GM23338 (cell line): ENCODE measurements at regions not wholly inside any gene's neighbourhood (a gene's known extent, or its start where the extent isn't known, plus 50 kb on each side); places are given as distances from the start of the nearest gene placed in this dataset.

Source experiments
- ATAC-seq: fragments of 200-7000 bp; cut with Tn5 transposase; 3 replicates; pipeline ENCODE4 v1.9.1; 2020
- DNase-seq: peaks from one replicate; pipeline ENCODE4 v3.0.0-alpha.2; 2015; ENCODE audit warnings: low spot score
- H2AFZ ChIP-seq: fragments of 200-600 bp; sonication (generic); 2 replicates; pipeline ENCODE4 v1.8.0; 2016; ENCODE audit warnings: antibody characterized with exemption, mild to moderate bottlenecking, moderate library complexity
- H3F3A ChIP-seq: fragments of 200-600 bp; sonication (generic); replicated peaks from 2 replicates; pipeline ENCODE4 v1.8.0; 2017; ENCODE audit warnings: antibody characterized with exemption, mixed run types, low read depth
- H3K27ac ChIP-seq: fragments of 200-600 bp; sonication (generic); 2 replicates; pipeline ENCODE4 v1.6.1; 2016; ENCODE audit warnings: low read depth
- H3K27me3 ChIP-seq: fragments of 200-600 bp; sonication (generic); 2 replicates; pipeline ENCODE4 v1.8.0; 2016; ENCODE audit warnings: mild to moderate bottlenecking, mixed run types, moderate library complexity; ENCODE audit not compliant: insufficient read depth
- H3K36me3 ChIP-seq: fragments of 200-600 bp; sonication (generic); 2 replicates; pipeline ENCODE4 v1.8.0; 2016; ENCODE audit warnings: mild to moderate bottlenecking; ENCODE audit not compliant: insufficient read depth
- H3K4me1 ChIP-seq: fragments of 200-600 bp; sonication (generic); 2 replicates; pipeline ENCODE4 v1.8.0; 2016; ENCODE audit warnings: mild to moderate bottlenecking, moderate library complexity; ENCODE audit not compliant: insufficient read depth
- H3K4me2 ChIP-seq: fragments of 200-600 bp; sonication (generic); 2 replicates; pipeline ENCODE4 v1.7.1; 2017; ENCODE audit warnings: mixed run types
- H3K4me3 ChIP-seq: fragments of 200-600 bp; sonication (generic); 2 replicates; pipeline ENCODE4 v1.6.1; 2016; ENCODE audit warnings: mixed run types
- H3K79me2 ChIP-seq: fragments of 200-600 bp; sonication (generic); replicated peaks from 2 replicates; pipeline ENCODE4 v1.8.0; 2017; ENCODE audit warnings: mild to moderate bottlenecking; ENCODE audit not compliant: insufficient read depth
- H3K9me2 ChIP-seq: fragments of 200-600 bp; sonication (generic); 2 replicates; pipeline ENCODE4 v1.8.0; 2017; ENCODE audit not compliant: insufficient read depth
- H4K20me1 ChIP-seq: fragments of 200-600 bp; sonication (generic); replicated peaks from 2 replicates; pipeline ENCODE4 v1.8.0; 2017; ENCODE audit warnings: mild to moderate bottlenecking; ENCODE audit not compliant: insufficient read depth
- H3K27ac Mint-ChIP-seq: 2 replicates; pipeline ENCODE4 v1.8.0; 2020; ENCODE audit warnings: inconsistent platforms, mild to moderate bottlenecking, moderate library complexity, mixed read lengths
- H3K27me3 Mint-ChIP-seq: 3 replicates; pipeline ENCODE4 v1.8.0; 2022; ENCODE audit warnings: low read depth, mild to moderate bottlenecking, moderate library complexity, mixed read lengths, inconsistent platforms; ENCODE audit not compliant: insufficient read depth, poor library complexity
- H3K36me3 Mint-ChIP-seq: 3 replicates; pipeline ENCODE4 v1.8.0; 2021; ENCODE audit warnings: low read depth, mild to moderate bottlenecking, inconsistent platforms, moderate library complexity, mixed read lengths
- H3K4me1 Mint-ChIP-seq: 3 replicates; pipeline ENCODE4 v1.8.0; 2020; ENCODE audit warnings: mild to moderate bottlenecking, inconsistent platforms, mixed read lengths
- H3K4me3 Mint-ChIP-seq: 3 replicates; pipeline ENCODE4 v1.8.0; 2021; ENCODE audit warnings: moderate library complexity, mild to moderate bottlenecking, inconsistent platforms, mixed read lengths
- H3K9me3 Mint-ChIP-seq: 3 replicates; pipeline ENCODE4 v1.8.0; 2020; ENCODE audit warnings: moderate library complexity, mild to moderate bottlenecking, inconsistent platforms, mixed read lengths
- CREB1 ChIP-seq: fragments of 250-450 bp; sonication (Bioruptor Pico); IDR thresholded peaks from 2 replicates; pipeline ENCODE4 v1.5.0; 2020; ENCODE audit warnings: low read depth, mild to moderate bottlenecking, moderate library complexity
- CTCF ChIP-seq, 2 experiments: fragments of 200-600 bp in 1 of 2; sonication (generic) in 1 of 2; conservative IDR thresholded peaks; 2 replicates each; pipeline versions ENCODE4 v1.5.1 to v1.6.1; 2016 to 2017; ENCODE audit warnings: antibody characterized with exemption in 2 of 2, low read depth in 2 of 2, mild to moderate bottlenecking in 2 of 2, moderate library complexity in 1 of 2
- ETS1 ChIP-seq: IDR thresholded peaks from 2 replicates; pipeline ENCODE4 v1.6.1; 2016; ENCODE audit warnings: antibody characterized with exemption
- EZH2 ChIP-seq: fragments of 200-600 bp; sonication (generic); IDR thresholded peaks from one replicate; pipeline ENCODE4 v1.8.0; 2017; ENCODE audit warnings: antibody characterized with exemption, mild to moderate bottlenecking, low read depth; ENCODE audit not compliant: unreplicated experiment
- EZH2phosphoT487 ChIP-seq: fragments of 200-600 bp; sonication (generic); IDR thresholded peaks from one replicate; pipeline ENCODE4 v1.8.1; 2018; ENCODE audit warnings: antibody characterized with exemption; ENCODE audit not compliant: unreplicated experiment
- POLR2AphosphoS5 ChIP-seq: IDR thresholded peaks from 2 replicates; pipeline ENCODE4 v1.6.1; 2016; ENCODE audit warnings: antibody characterized with exemption, low read depth
- ZNF114 ChIP-seq: fragments of 250-450 bp; sonication (Bioruptor Pico); IDR thresholded peaks from 2 replicates; pipeline ENCODE4 v1.5.0; 2020; ENCODE audit warnings: mild to moderate bottlenecking, moderate library complexity
- TF ChIP-seq, protein P1 (sequence below): fragments of 250-450 bp; sonication (Bioruptor Pico); IDR thresholded peaks from 2 replicates; pipeline ENCODE4 v1.5.0; 2020; ENCODE audit warnings: mild to moderate bottlenecking, moderate library complexity

DNA sequence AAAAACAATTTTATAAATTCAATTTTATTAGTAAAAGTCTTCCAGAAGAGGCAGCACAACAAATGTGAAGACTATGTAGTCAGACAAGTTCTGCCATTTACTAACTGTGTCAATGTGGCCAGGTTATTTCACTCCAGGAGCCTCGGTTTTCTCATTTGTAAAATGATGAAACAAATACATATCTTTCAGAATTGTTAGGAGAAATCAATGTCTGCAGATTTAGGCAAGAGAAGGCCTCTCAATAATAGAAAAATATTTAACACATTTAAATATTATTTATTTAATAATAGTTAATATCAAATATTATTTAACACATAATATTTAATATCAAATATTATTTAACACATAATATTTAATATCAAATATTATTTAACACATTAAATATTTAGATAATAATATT, 75.6 kb upstream of the PTGFR start:
- H3K36me3 ChIP-seq: no peaks in the 10 kb centered on the region
- H2AFZ ChIP-seq: no peak overlapping the region
- Mint-ChIP-seq H3K27ac (no peak overlapping the region), H3K9me3 (peaks cover 17% of the 10 kb centered on the region), H3K4me1 (peaks cover 30% of the 10 kb centered on the region), H3K36me3 (peaks cover 5% of the 10 kb centered on the region), H3K27me3 (peaks cover 3% of the 10 kb centered on the region), H3K4me3 (no peak overlapping the region)
- ATAC-seq (no peak), DNase-seq (no peak)
- no peaks in the 10 kb centered on the region for H3K9me2 ChIP-seq
- H3K79me2 ChIP-seq: no peaks in the 10 kb centered on the region
- no peaks in the 10 kb centered on the region for H3F3A ChIP-seq
- no peaks in the 10 kb centered on the region for H4K20me1 ChIP-seq
- H3K4me3 ChIP-seq: no peak overlapping the region
- no peak overlapping the region for H3K27ac ChIP-seq
- H3K27me3 ChIP-seq: no peaks in the 10 kb centered on the region
- TF ChIP-seq CREB1 (CRISPR knock-in tag) (no peak), EZH2 (no peak), POLR2AphosphoS5 (no peak), EZH2phosphoT487 (no peak)
- TF ChIP-seq, protein P1, sequence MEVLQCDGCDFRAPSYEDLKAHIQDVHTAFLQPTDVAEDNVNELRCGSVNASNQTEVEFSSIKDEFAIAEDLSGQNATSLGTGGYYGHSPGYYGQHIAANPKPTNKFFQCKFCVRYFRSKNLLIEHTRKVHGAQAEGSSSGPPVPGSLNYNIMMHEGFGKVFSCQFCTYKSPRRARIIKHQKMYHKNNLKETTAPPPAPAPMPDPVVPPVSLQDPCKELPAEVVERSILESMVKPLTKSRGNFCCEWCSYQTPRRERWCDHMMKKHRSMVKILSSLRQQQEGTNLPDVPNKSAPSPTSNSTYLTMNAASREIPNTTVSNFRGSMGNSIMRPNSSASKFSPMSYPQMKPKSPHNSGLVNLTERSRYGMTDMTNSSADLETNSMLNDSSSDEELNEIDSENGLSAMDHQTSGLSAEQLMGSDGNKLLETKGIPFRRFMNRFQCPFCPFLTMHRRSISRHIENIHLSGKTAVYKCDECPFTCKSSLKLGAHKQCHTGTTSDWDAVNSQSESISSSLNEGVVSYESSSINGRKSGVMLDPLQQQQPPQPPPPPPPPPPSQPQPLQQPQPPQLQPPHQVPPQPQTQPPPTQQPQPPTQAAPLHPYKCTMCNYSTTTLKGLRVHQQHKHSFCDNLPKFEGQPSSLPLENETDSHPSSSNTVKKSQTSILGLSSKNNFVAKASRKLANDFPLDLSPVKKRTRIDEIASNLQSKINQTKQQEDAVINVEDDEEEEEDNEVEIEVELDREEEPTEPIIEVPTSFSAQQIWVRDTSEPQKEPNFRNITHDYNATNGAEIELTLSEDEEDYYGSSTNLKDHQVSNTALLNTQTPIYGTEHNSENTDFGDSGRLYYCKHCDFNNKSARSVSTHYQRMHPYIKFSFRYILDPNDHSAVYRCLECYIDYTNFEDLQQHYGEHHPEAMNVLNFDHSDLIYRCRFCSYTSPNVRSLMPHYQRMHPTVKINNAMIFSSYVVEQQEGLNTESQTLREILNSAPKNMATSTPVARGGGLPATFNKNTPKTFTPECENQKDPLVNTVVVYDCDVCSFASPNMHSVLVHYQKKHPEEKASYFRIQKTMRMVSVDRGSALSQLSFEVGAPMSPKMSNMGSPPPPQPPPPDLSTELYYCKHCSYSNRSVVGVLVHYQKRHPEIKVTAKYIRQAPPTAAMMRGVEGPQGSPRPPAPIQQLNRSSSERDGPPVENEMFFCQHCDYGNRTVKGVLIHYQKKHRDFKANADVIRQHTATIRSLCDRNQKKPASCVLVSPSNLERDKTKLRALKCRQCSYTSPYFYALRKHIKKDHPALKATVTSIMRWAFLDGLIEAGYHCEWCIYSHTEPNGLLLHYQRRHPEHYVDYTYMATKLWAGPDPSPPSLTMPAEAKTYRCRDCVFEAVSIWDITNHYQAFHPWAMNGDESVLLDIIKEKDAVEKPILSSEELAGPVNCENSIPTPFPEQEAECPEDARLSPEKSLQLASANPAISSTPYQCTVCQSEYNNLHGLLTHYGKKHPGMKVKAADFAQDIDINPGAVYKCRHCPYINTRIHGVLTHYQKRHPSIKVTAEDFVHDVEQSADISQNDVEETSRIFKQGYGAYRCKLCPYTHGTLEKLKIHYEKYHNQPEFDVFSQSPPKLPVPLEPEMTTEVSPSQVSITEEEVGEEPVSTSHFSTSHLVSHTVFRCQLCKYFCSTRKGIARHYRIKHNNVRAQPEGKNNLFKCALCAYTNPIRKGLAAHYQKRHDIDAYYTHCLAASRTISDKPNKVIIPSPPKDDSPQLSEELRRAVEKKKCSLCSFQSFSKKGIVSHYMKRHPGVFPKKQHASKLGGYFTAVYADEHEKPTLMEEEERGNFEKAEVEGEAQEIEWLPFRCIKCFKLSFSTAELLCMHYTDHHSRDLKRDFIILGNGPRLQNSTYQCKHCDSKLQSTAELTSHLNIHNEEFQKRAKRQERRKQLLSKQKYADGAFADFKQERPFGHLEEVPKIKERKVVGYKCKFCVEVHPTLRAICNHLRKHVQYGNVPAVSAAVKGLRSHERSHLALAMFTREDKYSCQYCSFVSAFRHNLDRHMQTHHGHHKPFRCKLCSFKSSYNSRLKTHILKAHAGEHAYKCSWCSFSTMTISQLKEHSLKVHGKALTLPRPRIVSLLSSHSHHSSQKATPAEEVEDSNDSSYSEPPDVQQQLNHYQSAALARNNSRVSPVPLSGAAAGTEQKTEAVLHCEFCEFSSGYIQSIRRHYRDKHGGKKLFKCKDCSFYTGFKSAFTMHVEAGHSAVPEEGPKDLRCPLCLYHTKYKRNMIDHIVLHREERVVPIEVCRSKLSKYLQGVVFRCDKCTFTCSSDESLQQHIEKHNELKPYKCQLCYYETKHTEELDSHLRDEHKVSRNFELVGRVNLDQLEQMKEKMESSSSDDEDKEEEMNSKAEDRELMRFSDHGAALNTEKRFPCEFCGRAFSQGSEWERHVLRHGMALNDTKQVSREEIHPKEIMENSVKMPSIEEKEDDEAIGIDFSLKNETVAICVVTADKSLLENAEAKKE (CRISPR knock-in tag): no peak
- no peak overlapping the region for H3K4me2 ChIP-seq
- H3K4me1 ChIP-seq: peaks cover 31% of the 10 kb centered on the region

DNA sequence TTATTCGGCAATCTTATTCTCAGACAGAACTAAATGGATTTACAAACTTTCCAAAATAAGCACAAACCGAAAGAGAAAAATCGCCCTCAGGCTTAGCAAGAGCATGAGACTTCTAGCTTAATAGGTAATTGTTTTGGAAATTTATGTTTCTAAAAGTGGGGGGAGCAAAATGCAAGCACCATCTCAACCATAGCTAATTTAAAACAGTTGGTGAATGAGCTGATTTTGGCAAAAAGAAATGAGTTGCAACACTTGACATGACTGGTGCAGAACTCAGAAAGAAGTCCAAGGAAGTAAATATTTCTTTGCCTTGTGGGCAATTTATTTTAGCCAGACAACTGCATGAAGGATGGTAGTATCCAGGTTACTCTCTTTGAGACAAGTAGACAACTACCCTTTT, 71.5 kb upstream of the PTGFR start:
- no peak overlapping the region for H3K27ac ChIP-seq
- Mint-ChIP-seq H3K4me3 (no peak overlapping the region), H3K27me3 (no peaks in the 10 kb centered on the region), H3K27ac (no peak overlapping the region), H3K9me3 (no peaks in the 10 kb centered on the region), H3K4me1 (peaks cover 14% of the 10 kb centered on the region; the same call in 2 of the 3 replicates), H3K36me3 (no peaks in the 10 kb centered on the region)
- ATAC-seq (no peak), DNase-seq (no peak)
- H3K27me3 ChIP-seq: no peaks in the 10 kb centered on the region
- H3K4me2 ChIP-seq: no peak overlapping the region
- peaks cover 16% of the 10 kb centered on the region; the same call in 1 of the 2 replicates for H3K4me1 ChIP-seq
- no peaks in the 10 kb centered on the region for H3F3A ChIP-seq
- H3K4me3 ChIP-seq: no peak overlapping the region
- H4K20me1 ChIP-seq: no peaks in the 10 kb centered on the region
- H2AFZ ChIP-seq: no peak overlapping the region
- H3K36me3 ChIP-seq: no peaks in the 10 kb centered on the region
- H3K9me2 ChIP-seq: 0 out of 2 replicates have a peak, but pooled peaks cover 3% of the 10 kb centered on the region
- H3K79me2 ChIP-seq: no peaks in the 10 kb centered on the region
- no peak for TF ChIP-seq ETS1
- no peak for TF ChIP-seq CTCF (conservative IDR thresholded peaks at IDR 0.05; ENCODE audit: low read depth in 2 of 2)
- TF ChIP-seq EZH2phosphoT487: no peak
- no peak for TF ChIP-seq ZNF114 (CRISPR knock-in tag)
- TF ChIP-seq CREB1 (CRISPR knock-in tag): no peak
- TF ChIP-seq POLR2AphosphoS5: no peak
